PC-9 (cell line): ENCODE measurements at regions not wholly inside any gene's neighbourhood (a gene's known extent, or its start where the extent isn't known, plus 50 kb on each side); places are given as distances from the start of the nearest gene placed in this dataset.

Experiments used
- EZH2 ChIP-seq: fragments of 200-600 bp; sonication (generic); IDR thresholded peaks from 2 replicates; pipeline ENCODE4 v1.8.0; 2017; ENCODE audit warnings: antibody characterized with exemption, low read depth
- TF ChIP-seq, protein P1 (sequence below): fragments of 200-600 bp; sonication (generic); conservative IDR thresholded peaks from 2 replicates; pipeline ENCODE4 v1.6.1; 2017; ENCODE audit warnings: mixed run types, antibody characterized with exemption, mild to moderate bottlenecking, moderate library complexity

DNA sequence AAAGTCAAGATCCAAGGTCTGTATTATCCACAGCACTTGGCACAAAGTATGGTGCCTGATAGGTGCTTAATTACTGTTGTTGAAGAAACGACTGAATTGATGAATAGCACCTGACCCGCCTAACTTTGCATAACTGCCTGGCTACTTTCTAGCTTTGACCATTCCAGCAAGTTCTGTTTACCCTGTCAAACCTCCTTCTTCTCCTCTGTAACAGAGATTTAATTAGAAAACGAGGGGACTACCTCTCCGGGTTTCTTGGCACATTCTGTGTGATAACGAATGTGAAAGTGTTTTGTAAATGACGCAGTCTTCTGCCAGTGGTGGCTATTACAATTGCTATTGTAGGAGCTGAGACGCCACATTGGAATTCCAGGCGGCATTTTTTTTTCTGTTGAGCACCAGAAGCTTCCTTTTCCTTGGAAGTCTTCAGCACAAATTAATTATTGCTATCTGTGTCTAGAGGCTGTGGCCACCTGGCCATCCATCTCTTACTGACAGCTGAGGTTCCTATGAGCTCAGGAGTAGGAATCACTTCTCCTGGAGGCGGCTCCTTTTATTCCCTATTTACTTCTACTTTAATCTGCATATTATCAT, 522.9 kb downstream of the HS3ST4 start:
- no peak for TF ChIP-seq EZH2
- TF ChIP-seq, protein P1, sequence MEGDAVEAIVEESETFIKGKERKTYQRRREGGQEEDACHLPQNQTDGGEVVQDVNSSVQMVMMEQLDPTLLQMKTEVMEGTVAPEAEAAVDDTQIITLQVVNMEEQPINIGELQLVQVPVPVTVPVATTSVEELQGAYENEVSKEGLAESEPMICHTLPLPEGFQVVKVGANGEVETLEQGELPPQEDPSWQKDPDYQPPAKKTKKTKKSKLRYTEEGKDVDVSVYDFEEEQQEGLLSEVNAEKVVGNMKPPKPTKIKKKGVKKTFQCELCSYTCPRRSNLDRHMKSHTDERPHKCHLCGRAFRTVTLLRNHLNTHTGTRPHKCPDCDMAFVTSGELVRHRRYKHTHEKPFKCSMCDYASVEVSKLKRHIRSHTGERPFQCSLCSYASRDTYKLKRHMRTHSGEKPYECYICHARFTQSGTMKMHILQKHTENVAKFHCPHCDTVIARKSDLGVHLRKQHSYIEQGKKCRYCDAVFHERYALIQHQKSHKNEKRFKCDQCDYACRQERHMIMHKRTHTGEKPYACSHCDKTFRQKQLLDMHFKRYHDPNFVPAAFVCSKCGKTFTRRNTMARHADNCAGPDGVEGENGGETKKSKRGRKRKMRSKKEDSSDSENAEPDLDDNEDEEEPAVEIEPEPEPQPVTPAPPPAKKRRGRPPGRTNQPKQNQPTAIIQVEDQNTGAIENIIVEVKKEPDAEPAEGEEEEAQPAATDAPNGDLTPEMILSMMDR, result no peak
